ENCODE measurements at regions not wholly inside any gene's neighbourhood (a gene's known extent, or its start where the extent isn't known, plus 50 kb on each side); places are given as distances from the start of the nearest gene placed in this dataset.

DNA sequence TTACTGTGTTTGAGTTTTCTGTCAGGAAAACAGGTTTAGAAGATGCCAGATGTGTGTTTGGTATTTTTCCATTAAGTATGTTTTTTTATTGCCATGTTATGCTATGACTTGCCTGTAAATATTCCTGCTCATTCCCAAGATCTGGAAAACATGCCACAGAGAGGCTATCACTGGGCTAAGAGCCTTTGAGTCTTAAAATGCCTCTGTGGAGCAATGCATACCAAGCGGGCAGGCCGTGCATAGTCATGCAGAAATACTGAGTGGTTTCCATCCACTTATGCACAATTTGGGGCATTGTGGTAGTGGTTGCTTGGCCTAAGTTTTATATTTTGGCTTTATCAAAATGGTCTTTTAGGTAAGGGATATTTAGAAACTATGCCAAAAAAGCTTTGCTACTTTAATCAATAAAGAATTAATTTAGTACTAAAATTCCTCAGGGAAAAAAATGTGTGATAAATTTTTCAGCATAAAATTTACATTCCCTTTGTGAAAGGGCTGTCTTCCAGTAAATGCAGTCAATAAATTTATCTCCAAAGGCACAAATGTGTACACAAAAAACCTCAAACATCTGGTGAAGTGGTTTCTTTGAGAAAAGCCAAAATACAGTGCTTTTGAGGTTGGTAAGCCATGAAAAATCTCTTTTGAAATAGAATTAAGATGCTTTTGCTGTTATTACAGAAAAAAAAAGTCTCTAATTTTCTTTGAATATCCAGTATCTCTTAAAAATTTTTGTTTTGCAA is 341.3 kb upstream of the FBXO33 start:
- DNase-seq (ENCODE audit: low read depth in 1 of 2, low spot score in 1 of 2) (no peak), ATAC-seq (no peak), FAIRE-seq (no peak)
- no peaks in the 10 kb centered on the region for H3K9me3 ChIP-seq
- H3K4me2 ChIP-seq = no peak overlapping the region
- 42% methylated on average over 2 of the region's 2 CpGs for WGBS (ENCODE audit: missing lambda C conversion rate)
- H3K4me1 ChIP-seq = no peaks in the 10 kb centered on the region
- no peak overlapping the region for H3K27ac ChIP-seq
- ChIA-PET POLR2A (no interaction called here), CTCF (no interaction called here)
- no peak for TF ChIP-seq NFE2L2 (conservative IDR thresholded peaks at IDR 0.05; ENCODE audit: low read length)
- no peak for TF ChIP-seq RFX5 (IDR thresholded peaks at IDR 0.05)
- no peak for TF ChIP-seq BHLHE40 (IDR thresholded peaks at IDR 0.05; ENCODE audit: low read depth, low read length)
- no peak for TF ChIP-seq RCOR1 (IDR thresholded peaks at IDR 0.05; ENCODE audit: low read depth, low read length)
- no peak for TF ChIP-seq MAFK (IDR thresholded peaks at IDR 0.05; ENCODE audit: partially characterized antibody)
- no peak for TF ChIP-seq EHF (CRISPR knock-in tag; IDR thresholded peaks at IDR 0.05)
- TF ChIP-seq HDAC2 (IDR thresholded peaks at IDR 0.05) = no peak
- TF ChIP-seq GATA3 (IDR thresholded peaks at IDR 0.05; ENCODE audit: borderline replicate concordance) = no peak
- TF ChIP-seq, protein P1, sequence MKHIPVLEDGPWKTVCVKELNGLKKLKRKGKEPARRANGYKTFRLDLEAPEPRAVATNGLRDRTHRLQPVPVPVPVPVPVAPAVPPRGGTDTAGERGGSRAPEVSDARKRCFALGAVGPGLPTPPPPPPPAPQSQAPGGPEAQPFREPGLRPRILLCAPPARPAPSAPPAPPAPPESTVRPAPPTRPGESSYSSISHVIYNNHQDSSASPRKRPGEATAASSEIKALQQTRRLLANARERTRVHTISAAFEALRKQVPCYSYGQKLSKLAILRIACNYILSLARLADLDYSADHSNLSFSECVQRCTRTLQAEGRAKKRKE (CRISPR knock-in tag; IDR thresholded peaks at IDR 0.05; ENCODE audit: low read depth) = no peak
- no peak for TF ChIP-seq EP300 (IDR thresholded peaks at IDR 0.05)
- no peak for TF ChIP-seq CHD2 (IDR thresholded peaks at IDR 0.05; ENCODE audit: low read length, partially characterized antibody)
- no peak for TF ChIP-seq CEBPB (IDR thresholded peaks at IDR 0.05)
- TF ChIP-seq, protein P2, sequence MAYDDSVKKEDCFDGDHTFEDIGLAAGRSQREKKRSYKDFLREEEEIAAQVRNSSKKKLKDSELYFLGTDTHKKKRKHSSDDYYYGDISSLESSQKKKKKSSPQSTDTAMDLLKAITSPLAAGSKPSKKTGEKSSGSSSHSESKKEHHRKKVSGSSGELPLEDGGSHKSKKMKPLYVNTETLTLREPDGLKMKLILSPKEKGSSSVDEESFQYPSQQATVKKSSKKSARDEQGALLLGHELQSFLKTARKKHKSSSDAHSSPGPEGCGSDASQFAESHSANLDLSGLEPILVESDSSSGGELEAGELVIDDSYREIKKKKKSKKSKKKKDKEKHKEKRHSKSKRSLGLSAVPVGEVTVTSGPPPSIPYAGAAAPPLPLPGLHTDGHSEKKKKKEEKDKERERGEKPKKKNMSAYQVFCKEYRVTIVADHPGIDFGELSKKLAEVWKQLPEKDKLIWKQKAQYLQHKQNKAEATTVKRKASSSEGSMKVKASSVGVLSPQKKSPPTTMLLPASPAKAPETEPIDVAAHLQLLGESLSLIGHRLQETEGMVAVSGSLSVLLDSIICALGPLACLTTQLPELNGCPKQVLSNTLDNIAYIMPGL (CRISPR knock-in tag; IDR thresholded peaks at IDR 0.05; ENCODE audit: borderline replicate concordance) = no peak
- TF ChIP-seq, protein P3, sequence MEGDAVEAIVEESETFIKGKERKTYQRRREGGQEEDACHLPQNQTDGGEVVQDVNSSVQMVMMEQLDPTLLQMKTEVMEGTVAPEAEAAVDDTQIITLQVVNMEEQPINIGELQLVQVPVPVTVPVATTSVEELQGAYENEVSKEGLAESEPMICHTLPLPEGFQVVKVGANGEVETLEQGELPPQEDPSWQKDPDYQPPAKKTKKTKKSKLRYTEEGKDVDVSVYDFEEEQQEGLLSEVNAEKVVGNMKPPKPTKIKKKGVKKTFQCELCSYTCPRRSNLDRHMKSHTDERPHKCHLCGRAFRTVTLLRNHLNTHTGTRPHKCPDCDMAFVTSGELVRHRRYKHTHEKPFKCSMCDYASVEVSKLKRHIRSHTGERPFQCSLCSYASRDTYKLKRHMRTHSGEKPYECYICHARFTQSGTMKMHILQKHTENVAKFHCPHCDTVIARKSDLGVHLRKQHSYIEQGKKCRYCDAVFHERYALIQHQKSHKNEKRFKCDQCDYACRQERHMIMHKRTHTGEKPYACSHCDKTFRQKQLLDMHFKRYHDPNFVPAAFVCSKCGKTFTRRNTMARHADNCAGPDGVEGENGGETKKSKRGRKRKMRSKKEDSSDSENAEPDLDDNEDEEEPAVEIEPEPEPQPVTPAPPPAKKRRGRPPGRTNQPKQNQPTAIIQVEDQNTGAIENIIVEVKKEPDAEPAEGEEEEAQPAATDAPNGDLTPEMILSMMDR (IDR thresholded peaks at IDR 0.05) = no peak
- TF ChIP-seq, protein P4, sequence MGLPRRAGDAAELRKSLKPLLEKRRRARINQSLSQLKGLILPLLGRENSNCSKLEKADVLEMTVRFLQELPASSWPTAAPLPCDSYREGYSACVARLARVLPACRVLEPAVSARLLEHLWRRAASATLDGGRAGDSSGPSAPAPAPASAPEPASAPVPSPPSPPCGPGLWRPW (IDR thresholded peaks at IDR 0.05) = no peak
- no peak for TF ChIP-seq CHD4 (IDR thresholded peaks at IDR 0.05; ENCODE audit: borderline replicate concordance)
- no peak overlapping the region for H3K4me3 ChIP-seq

DNA sequence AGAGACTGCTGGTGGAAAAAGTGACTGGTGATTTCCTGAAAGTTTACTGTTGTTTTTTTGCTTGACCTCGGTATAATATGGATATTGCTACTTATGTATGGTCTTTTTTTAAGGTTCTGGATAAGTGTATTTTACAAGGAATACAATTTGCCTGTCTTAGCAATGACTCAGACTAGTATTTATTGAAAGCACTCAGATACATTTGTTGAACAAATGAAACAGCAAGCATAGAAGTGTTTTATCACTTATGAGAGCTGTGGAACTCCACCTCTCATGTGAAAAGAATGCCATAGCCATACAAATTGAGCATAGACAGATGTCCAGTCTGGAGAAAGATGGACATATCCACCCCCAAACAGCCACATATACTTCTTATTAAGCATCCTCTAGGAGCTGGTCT is 340.4 kb upstream of the FBXO33 start:
- DNase-seq (ENCODE audit: low read depth in 1 of 2, low spot score in 1 of 2) = no peak
- no peak for ATAC-seq
- ChIA-PET POLR2A (no interaction called here), CTCF (no interaction called here)
- WGBS (ENCODE audit: missing lambda C conversion rate) = 0% methylated on average over 1 of the region's 1 CpG
- no peaks in the 10 kb centered on the region for H3K4me1 ChIP-seq
- H3K4me3 ChIP-seq = no peak overlapping the region
- no peaks in the 10 kb centered on the region for H3K9me3 ChIP-seq
- H3K4me2 ChIP-seq = no peak overlapping the region
- no peak overlapping the region for H3K27ac ChIP-seq
- no peak for FAIRE-seq
- TF ChIP-seq GATA3 (IDR thresholded peaks at IDR 0.05; ENCODE audit: borderline replicate concordance) (no peak), EP300 (IDR thresholded peaks at IDR 0.05) (no peak), RCOR1 (IDR thresholded peaks at IDR 0.05; ENCODE audit: low read depth, low read length) (no peak), POLR2A (IDR thresholded peaks at IDR 0.05; ENCODE audit: low read length) (no peak), RFX5 (IDR thresholded peaks at IDR 0.05) (no peak), JUNB (IDR thresholded peaks at IDR 0.05) (no peak), KDM5A (IDR thresholded peaks at IDR 0.05) (no peak), FOSB (CRISPR knock-in tag; IDR thresholded peaks at IDR 0.05) (no peak), ZFP36 (IDR thresholded peaks at IDR 0.05; ENCODE audit: borderline replicate concordance, partially characterized antibody) (no peak), HOXB13 (CRISPR knock-in tag; IDR thresholded peaks at IDR 0.05; ENCODE audit: low read depth) (no peak)
- TF ChIP-seq, protein P2 (CRISPR knock-in tag; IDR thresholded peaks at IDR 0.05; ENCODE audit: borderline replicate concordance) = no peak
- TF ChIP-seq, protein P5, sequence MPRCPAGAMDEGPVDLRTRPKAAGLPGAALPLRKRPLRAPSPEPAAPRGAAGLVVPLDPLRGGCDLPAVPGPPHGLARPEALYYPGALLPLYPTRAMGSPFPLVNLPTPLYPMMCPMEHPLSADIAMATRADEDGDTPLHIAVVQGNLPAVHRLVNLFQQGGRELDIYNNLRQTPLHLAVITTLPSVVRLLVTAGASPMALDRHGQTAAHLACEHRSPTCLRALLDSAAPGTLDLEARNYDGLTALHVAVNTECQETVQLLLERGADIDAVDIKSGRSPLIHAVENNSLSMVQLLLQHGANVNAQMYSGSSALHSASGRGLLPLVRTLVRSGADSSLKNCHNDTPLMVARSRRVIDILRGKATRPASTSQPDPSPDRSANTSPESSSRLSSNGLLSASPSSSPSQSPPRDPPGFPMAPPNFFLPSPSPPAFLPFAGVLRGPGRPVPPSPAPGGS (IDR thresholded peaks at IDR 0.05) = no peak
- TF ChIP-seq, protein P3 (IDR thresholded peaks at IDR 0.05) = no peak

All from A549 (cell line).